GM12874 (cell line): ENCODE measurements at regions not wholly inside any gene's neighbourhood (a gene's known extent, or its start where the extent isn't known, plus 50 kb on each side); places are given as distances from the start of the nearest gene placed in this dataset.

ENCODE experiments used
- TF ChIP-seq, protein P1 (sequence below): IDR thresholded peaks from 2 replicates; pipeline ENCODE4 v1.5.1; 2011; ENCODE audit warnings: low read depth, mild to moderate bottlenecking, control low read depth, low read length, moderate library complexity; ENCODE audit not compliant: insufficient read depth

DNA sequence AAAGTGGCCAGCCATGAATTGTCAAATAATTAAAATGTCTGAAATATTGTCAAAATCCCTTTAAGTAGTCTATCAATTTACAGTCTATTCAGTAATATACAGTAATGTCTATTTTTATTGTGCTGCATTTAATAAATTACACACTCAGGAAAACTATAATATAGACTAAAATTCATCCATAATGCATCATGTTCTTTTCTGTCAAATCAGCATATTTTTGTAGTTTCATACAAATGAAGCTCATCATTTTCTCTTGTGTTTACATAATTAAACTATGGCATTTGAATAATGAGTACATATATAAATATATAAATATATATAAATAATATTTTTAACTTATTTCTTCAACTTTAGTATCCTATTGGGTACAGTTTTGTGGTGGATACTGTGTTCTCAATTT lies 868.7 kb upstream of the CHORDC1 start:
- TF ChIP-seq, protein P1, sequence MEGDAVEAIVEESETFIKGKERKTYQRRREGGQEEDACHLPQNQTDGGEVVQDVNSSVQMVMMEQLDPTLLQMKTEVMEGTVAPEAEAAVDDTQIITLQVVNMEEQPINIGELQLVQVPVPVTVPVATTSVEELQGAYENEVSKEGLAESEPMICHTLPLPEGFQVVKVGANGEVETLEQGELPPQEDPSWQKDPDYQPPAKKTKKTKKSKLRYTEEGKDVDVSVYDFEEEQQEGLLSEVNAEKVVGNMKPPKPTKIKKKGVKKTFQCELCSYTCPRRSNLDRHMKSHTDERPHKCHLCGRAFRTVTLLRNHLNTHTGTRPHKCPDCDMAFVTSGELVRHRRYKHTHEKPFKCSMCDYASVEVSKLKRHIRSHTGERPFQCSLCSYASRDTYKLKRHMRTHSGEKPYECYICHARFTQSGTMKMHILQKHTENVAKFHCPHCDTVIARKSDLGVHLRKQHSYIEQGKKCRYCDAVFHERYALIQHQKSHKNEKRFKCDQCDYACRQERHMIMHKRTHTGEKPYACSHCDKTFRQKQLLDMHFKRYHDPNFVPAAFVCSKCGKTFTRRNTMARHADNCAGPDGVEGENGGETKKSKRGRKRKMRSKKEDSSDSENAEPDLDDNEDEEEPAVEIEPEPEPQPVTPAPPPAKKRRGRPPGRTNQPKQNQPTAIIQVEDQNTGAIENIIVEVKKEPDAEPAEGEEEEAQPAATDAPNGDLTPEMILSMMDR, result no peak

DNA sequence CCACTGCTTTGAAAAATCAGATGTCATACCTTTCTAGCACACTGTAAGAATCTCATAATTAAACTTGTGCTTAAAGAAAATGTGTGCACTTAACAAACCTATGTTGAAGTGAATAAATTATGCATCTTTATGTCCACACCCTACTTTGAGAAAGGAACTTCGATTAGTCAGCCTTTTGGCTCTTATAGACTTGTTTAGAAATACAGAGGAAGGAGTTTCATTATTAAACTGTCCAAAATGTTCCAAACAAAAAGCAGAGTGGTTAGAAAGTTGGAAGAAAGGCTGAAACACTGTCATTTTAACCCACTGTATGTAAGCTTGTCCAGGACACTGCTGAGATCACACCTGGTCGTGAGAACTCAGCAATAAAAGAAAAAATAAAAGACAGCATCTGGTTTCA lies 863.2 kb upstream of the CHORDC1 start:
- TF ChIP-seq, protein P1, result no peak

DNA sequence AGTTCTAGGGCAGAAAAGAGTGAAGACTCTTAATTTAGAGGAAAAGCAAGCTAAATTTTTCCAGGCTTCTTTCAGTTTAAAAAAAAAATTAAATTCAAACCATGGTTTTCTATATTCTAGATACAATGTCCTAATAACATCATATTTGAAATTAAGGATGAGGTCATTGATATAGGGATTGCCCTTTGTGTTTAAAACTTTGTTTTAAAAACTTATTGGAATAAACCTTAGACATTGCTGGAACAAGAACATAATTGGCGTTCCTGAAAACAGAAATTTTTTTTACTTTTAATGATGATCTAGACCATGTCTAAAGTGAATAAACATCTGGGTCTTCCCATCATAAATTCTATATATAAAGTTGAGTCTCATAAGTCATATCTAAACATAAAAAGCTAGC lies 859.4 kb upstream of the CHORDC1 start:
- TF ChIP-seq, protein P1, result no peak

DNA sequence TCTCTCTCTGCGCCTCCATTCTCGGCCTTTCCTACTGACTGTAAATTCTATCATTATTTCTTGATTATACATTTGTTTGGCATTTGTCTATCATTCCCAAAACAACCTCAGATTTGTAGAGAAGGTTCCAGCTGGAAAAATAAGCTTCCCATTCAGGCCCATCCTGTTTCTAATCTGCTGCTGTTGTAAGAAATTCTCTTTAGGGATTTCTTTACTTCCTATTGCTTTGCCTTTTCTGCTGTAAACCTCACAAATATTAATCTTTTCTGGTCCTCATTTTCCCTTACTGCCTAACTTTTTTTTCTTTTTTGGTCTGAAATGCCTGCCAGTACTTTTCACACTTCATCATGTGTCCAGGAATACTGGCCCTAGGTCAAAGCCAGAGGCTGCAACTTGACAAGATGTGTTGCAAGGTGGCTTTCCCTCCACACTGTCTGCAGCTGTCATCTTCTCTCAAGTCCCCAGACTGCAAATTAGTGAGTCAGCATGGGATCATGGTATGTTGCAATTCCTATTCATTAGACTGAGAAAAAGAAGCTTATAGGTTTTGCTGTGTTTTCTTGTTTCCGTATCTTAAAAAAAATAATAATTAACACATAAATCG lies 858.7 kb upstream of the CHORDC1 start:
- TF ChIP-seq, protein P1, result no peak

DNA sequence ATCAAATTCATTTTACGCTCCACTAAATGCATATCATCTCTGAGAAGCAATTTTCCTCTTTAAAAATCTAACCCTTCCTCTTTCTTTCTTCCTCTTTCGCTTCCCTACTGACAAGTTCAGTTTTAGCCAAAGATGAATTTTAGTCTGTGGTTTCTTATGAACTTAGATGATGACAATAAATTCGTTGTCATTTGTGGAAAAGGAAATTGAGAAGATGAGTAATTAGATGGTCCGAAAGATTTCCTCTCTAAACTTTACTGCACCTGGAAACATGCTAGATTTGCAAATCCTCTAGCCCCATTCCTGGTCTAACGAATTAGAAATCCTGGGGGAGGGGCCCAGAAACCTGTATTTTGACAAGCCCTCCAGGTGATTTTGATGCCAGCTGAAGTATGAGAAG lies 855.4 kb upstream of the CHORDC1 start:
- TF ChIP-seq, protein P1, result no peak

DNA sequence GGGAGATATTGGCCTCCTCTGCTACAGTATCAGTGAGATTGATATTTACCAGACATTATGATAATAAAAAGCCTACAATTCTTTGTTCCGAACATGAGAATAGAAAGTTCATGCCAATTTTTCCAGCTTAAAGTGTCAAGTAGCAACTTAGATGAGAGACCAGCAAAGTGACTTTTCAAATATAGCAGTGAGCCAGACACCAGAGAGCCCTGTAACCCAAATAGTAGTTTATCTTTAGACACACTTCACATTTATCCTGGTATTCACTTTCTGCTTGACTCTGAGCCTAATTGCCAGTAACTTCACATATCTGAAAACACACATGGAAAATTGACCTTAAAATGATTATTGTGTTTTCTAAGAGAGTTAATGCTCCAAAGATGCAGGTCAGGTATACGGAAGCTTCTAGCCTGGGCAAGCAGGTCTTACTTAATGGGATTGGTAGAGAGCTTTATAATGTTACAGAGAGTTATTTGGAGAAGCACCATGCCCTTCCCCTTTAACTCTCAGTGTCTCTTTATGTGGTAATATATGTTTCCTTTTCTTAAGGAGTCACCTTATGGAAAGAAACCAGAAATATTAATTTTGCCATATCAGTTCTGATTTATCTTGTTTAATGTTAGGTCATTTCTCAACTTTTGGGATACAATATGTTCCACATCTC lies 852.3 kb upstream of the CHORDC1 start:
- TF ChIP-seq, protein P1, result no peak

DNA sequence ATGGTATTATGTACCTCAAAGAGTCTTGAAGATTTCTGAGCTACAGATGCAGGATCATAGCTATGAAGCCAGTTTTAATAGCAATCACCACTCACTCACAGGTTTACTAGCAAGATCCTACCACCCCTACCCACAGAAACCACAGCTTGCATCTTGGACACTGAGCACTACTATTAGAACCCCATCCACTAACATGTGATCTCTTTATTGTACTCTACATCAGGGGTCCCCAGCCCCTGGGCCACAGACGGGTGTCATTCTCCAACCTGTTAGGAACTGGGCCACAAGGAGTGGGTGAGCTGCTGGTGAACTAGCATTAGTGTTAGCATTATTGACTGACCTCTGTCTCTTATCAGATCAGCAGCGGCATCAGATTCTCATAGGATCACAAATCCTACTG lies 844.8 kb upstream of the CHORDC1 start:
- TF ChIP-seq, protein P1, result no peak
